ENCODE measurements at regions not wholly inside any gene's neighbourhood (a gene's known extent, or its start where the extent isn't known, plus 50 kb on each side); places are given as distances from the start of the nearest gene placed in this dataset.
"Not testable (repeated sequence)": the region's sequence is repeated elsewhere in the genome, so short reads cannot be mapped to it uniquely, and the experiment has no call there.

- in situ Hi-C loops (cut with HindIII; ENCODE audit: low pct_ligation_motif_present, low pct_unique_long_range_greater_than_20kb, low sequenced_read_pairs): no loop called here
- DNase-seq: no peak
Observed at GRCh38 chr3:30477149-30477921, 129.1 kb upstream of the TGFBR2 start.

GRCh38 chr3:30479737-30480136 is 126.7 kb upstream of the TGFBR2 start:
- DNase-seq: not testable (repeated sequence)

GRCh38 chr3:30480156-30480555 is 126.2 kb upstream of the TGFBR2 start:
- DNase-seq; in situ Hi-C loops (cut with HindIII; ENCODE audit: low pct_ligation_motif_present, low pct_unique_long_range_greater_than_20kb, low sequenced_read_pairs): not testable (repeated sequence)

More at GRCh38 chr3:30479737-30480136, 126.7 kb upstream of the TGFBR2 start:
- in situ Hi-C loops (cut with HindIII; ENCODE audit: low pct_ligation_motif_present, low pct_unique_long_range_greater_than_20kb, low sequenced_read_pairs): not testable (repeated sequence)

- no peak for DNase-seq
- in situ Hi-C loops (cut with HindIII; ENCODE audit: low pct_ligation_motif_present, low pct_unique_long_range_greater_than_20kb, low sequenced_read_pairs): no loop called here
Observed at GRCh38 chr3:30480587-30480986, 125.8 kb upstream of the TGFBR2 start.

- no peak for DNase-seq
- in situ Hi-C loops (cut with HindIII; ENCODE audit: low pct_ligation_motif_present, low pct_unique_long_range_greater_than_20kb, low sequenced_read_pairs): no loop called here
Observed at GRCh38 chr3:30481241-30481640, 125.2 kb upstream of the TGFBR2 start.

GRCh38 chr3:30484229-30484628 is 122.2 kb upstream of the TGFBR2 start:
- DNase-seq; in situ Hi-C loops (cut with HindIII; ENCODE audit: low pct_ligation_motif_present, low pct_unique_long_range_greater_than_20kb, low sequenced_read_pairs): not testable (repeated sequence)

GRCh38 chr3:30486368-30486767 is 120.0 kb upstream of the TGFBR2 start:
- DNase-seq: no peak
- in situ Hi-C loops (cut with HindIII; ENCODE audit: low pct_ligation_motif_present, low pct_unique_long_range_greater_than_20kb, low sequenced_read_pairs): no loop called here

- in situ Hi-C loops (cut with HindIII; ENCODE audit: low pct_ligation_motif_present, low pct_unique_long_range_greater_than_20kb, low sequenced_read_pairs): no loop called here
- DNase-seq: no peak
Observed at GRCh38 chr3:30488070-30488756, 118.2 kb upstream of the TGFBR2 start.

- DNase-seq: no peak
- in situ Hi-C loops (cut with HindIII; ENCODE audit: low pct_ligation_motif_present, low pct_unique_long_range_greater_than_20kb, low sequenced_read_pairs): no loop called here
Observed at GRCh38 chr3:30492322-30493192, 113.8 kb upstream of the TGFBR2 start.

GRCh38 chr3:30493911-30494311 is 112.5 kb upstream of the TGFBR2 start:
- in situ Hi-C loops (cut with HindIII; ENCODE audit: low pct_ligation_motif_present, low pct_unique_long_range_greater_than_20kb, low sequenced_read_pairs): no loop called here
- no peak for DNase-seq

GRCh38 chr3:30495172-30496065 is 111.0 kb upstream of the TGFBR2 start:
- in situ Hi-C loops (cut with HindIII; ENCODE audit: low pct_ligation_motif_present, low pct_unique_long_range_greater_than_20kb, low sequenced_read_pairs): no loop called here
- no peak for DNase-seq

GRCh38 chr3:30496066-30496966 is 110.1 kb upstream of the TGFBR2 start:
- DNase-seq: no peak
- in situ Hi-C loops (cut with HindIII; ENCODE audit: low pct_ligation_motif_present, low pct_unique_long_range_greater_than_20kb, low sequenced_read_pairs): no loop called here

GRCh38 chr3:30498587-30498967 is 107.8 kb upstream of the TGFBR2 start:
- in situ Hi-C loops (cut with HindIII; ENCODE audit: low pct_ligation_motif_present, low pct_unique_long_range_greater_than_20kb, low sequenced_read_pairs): no loop called here
- DNase-seq: no peak

- DNase-seq: no peak
- in situ Hi-C loops (cut with HindIII; ENCODE audit: low pct_ligation_motif_present, low pct_unique_long_range_greater_than_20kb, low sequenced_read_pairs): no loop called here
Observed at GRCh38 chr3:30500666-30501399, 105.6 kb upstream of the TGFBR2 start.

- DNase-seq: no peak
- in situ Hi-C loops (cut with HindIII; ENCODE audit: low pct_ligation_motif_present, low pct_unique_long_range_greater_than_20kb, low sequenced_read_pairs): no loop called here
Observed at GRCh38 chr3:30501526-30501925, 104.9 kb upstream of the TGFBR2 start.

- DNase-seq: no peak
- in situ Hi-C loops (cut with HindIII; ENCODE audit: low pct_ligation_motif_present, low pct_unique_long_range_greater_than_20kb, low sequenced_read_pairs): no loop called here
Observed at GRCh38 chr3:30502051-30502741, 104.2 kb upstream of the TGFBR2 start.
